Breast epithelium (tissue), 3 donors: ENCODE measurements at regions not wholly inside any gene's neighbourhood (a gene's known extent, or its start where the extent isn't known, plus 50 kb on each side); places are given as distances from the start of the nearest gene placed in this dataset.

Experiments used
- POLR2A ChIP-seq: fragments of 450-650 bp; IDR thresholded peaks from one replicate; pipeline ENCODE4 v1.6.1; 2016; ENCODE audit warnings: antibody characterized with exemption, mild to moderate bottlenecking, moderate library complexity
- POLR2AphosphoS5 ChIP-seq, 3 donors: sonication (generic); formaldehyde crosslinking; IDR thresholded peaks; one replicate each; pipeline ENCODE4 v1.6.1; 2017; ENCODE audit warnings: antibody characterized with exemption in 3 of 3
- TF ChIP-seq, protein P1 (sequence below), 3 donors: fragments of 450-650 bp; IDR thresholded peaks; one replicate each; pipeline ENCODE4 v1.5.1; 2016 to 2017; ENCODE audit warnings: antibody characterized with exemption in 3 of 3, mild to moderate bottlenecking in 3 of 3, moderate library complexity in 3 of 3

DNA sequence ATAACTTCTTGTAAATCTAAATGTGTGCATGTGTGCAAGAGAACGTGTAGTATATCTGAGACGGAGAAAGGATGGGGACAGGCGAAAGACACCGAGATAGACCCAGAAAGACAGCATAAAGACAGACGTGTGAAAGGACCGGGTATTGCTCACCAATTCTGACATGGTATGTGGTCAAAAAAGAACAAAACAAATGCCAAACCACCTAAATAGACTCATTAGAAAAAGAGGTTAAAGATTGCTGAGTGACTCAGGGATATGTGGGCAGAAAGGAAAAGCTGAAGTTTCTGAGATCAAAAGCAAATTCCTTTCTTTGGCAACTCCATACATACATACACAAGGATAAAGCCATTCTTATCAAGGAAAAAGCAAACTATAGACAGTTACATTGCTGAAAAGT lies 179.7 kb upstream of the TSC22D1 start:
- TF ChIP-seq POLR2AphosphoS5 (IDR thresholded peaks at IDR 0.05) (no peak), POLR2A (no peak)
- TF ChIP-seq, protein P1, sequence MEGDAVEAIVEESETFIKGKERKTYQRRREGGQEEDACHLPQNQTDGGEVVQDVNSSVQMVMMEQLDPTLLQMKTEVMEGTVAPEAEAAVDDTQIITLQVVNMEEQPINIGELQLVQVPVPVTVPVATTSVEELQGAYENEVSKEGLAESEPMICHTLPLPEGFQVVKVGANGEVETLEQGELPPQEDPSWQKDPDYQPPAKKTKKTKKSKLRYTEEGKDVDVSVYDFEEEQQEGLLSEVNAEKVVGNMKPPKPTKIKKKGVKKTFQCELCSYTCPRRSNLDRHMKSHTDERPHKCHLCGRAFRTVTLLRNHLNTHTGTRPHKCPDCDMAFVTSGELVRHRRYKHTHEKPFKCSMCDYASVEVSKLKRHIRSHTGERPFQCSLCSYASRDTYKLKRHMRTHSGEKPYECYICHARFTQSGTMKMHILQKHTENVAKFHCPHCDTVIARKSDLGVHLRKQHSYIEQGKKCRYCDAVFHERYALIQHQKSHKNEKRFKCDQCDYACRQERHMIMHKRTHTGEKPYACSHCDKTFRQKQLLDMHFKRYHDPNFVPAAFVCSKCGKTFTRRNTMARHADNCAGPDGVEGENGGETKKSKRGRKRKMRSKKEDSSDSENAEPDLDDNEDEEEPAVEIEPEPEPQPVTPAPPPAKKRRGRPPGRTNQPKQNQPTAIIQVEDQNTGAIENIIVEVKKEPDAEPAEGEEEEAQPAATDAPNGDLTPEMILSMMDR (IDR thresholded peaks at IDR 0.05): no peak
